ENCODE measurements at regions not wholly inside any gene's neighbourhood (a gene's known extent, or its start where the extent isn't known, plus 50 kb on each side); places are given as distances from the start of the nearest gene placed in this dataset.

DNA sequence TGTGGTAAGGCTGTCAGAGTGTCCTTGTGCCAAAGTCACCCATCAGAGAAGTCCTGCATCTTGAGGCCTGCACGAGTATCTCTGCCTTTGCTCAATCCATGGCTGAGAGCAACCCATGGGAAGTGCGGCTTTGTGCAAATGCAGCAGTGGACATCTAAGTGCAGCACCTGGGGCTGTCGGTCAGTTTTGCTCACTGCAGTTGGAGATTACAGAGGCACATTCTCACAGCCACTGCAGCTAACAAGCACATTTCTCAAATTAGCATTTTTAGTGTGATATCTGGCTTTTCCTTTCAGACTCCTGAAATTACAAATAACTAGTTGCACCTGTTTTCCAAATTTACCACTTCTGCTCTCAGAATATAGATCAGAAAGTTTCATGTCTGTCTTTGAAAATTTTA lies 81.5 kb upstream of the DAZL start:
- TF ChIP-seq, protein P1, sequence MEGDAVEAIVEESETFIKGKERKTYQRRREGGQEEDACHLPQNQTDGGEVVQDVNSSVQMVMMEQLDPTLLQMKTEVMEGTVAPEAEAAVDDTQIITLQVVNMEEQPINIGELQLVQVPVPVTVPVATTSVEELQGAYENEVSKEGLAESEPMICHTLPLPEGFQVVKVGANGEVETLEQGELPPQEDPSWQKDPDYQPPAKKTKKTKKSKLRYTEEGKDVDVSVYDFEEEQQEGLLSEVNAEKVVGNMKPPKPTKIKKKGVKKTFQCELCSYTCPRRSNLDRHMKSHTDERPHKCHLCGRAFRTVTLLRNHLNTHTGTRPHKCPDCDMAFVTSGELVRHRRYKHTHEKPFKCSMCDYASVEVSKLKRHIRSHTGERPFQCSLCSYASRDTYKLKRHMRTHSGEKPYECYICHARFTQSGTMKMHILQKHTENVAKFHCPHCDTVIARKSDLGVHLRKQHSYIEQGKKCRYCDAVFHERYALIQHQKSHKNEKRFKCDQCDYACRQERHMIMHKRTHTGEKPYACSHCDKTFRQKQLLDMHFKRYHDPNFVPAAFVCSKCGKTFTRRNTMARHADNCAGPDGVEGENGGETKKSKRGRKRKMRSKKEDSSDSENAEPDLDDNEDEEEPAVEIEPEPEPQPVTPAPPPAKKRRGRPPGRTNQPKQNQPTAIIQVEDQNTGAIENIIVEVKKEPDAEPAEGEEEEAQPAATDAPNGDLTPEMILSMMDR (IDR thresholded peaks at IDR 0.05) = no peak
- no peak for TF ChIP-seq POLR2A (IDR thresholded peaks at IDR 0.05)
- TF ChIP-seq POLR2AphosphoS5 (IDR thresholded peaks at IDR 0.05) = no peak
